ENCODE measurements at regions not wholly inside any gene's neighbourhood (a gene's known extent, or its start where the extent isn't known, plus 50 kb on each side); places are given as distances from the start of the nearest gene placed in this dataset.

DNA sequence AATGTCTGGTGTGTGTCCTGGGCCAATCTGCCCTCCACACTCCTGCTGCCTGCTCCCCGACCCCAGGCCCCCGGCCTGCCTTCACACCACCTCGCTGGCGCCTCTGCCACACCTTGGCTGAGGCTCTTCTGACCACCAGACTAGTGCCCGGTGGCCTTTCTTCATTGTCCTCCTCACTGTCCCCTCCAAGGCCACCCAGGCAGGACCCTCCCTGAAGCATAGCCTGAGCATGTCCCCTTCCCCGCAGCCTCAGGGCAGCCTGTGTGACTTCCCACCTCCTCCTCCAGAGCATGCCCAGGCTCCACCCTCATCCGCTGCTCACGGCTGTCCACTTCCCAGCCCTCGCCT is 154.6 kb downstream of the OLFM1 start:
- Histone ChIP-seq H3K9ac (ENCODE audit: low read length) (no peak overlapping the region), H3K4me3 (ENCODE audit: control extremely low read depth in 1 of 5, extremely low read depth in 1 of 5, insufficient read depth in 1 of 5, low read depth in 2 of 5, low read length in 4 of 5) (no peak overlapping the region), H3K79me2 (ENCODE audit: control insufficient read depth, insufficient read depth, low read length) (no peaks in the 10 kb centered on the region), H4K20me1 (ENCODE audit: control insufficient read depth, insufficient read depth, low read length, poor library complexity, severe bottlenecking) (no peaks in the 10 kb centered on the region), H3K27me3 (replicated peaks in 1 of 4; ENCODE audit: control extremely low read depth in 1 of 4, control insufficient read depth in 3 of 4, insufficient read depth in 4 of 4, low read length in 3 of 4) (no peaks in the 10 kb centered on the region), H3K9me3 (ENCODE audit: control extremely low read depth in 1 of 3, control insufficient read depth in 2 of 3, insufficient read depth in 1 of 3, low read length in 2 of 3) (no peaks in the 10 kb centered on the region), H2AFZ (ENCODE audit: insufficient read depth, low read depth, low read length, poor library complexity, severe bottlenecking) (no peak overlapping the region), H3K4me2 (replicated peaks; ENCODE audit: low read depth, low read length, poor library complexity, severe bottlenecking) (no peak overlapping the region), H3K4me1 (ENCODE audit: control insufficient read depth in 2 of 2, insufficient read depth in 2 of 2, low read length in 2 of 2) (no peaks in the 10 kb centered on the region), H3K27ac (ENCODE audit: low read length in 2 of 2) (no peak overlapping the region), H3K36me3 (replicated peaks in 1 of 2; ENCODE audit: control extremely low read depth in 1 of 2, control insufficient read depth in 1 of 2, extremely low read depth in 1 of 2, insufficient read depth in 2 of 2, low read length in 1 of 2) (no peaks in the 10 kb centered on the region)
- Mint-ChIP-seq H3K4me1 (no peaks in the 10 kb centered on the region), H3K4me3 (no peak overlapping the region), H3K27me3 (peaks cover 15% of the 10 kb centered on the region), H3K9me3 (ENCODE audit: insufficient read depth) (no peaks in the 10 kb centered on the region), H3K27ac (no peak overlapping the region)
- DNase-seq = no peak
- ATAC-seq (ENCODE audit: low read depth) = no peak
- WGBS (ENCODE audit: insufficient coverage) = 91% methylated on average over 9 of the region's 9 CpGs
- intact Hi-C loops (cut with micrococcal nuclease) = no loop called here
- ChIA-PET POLR2A (no interaction called here), CTCF (no interaction called here)
- TF ChIP-seq EZH2 (IDR thresholded peaks at IDR 0.05; ENCODE audit: borderline replicate concordance, insufficient read depth, low read depth, low read length, poor library complexity, severe bottlenecking) = no peak
- TF ChIP-seq, protein P1, sequence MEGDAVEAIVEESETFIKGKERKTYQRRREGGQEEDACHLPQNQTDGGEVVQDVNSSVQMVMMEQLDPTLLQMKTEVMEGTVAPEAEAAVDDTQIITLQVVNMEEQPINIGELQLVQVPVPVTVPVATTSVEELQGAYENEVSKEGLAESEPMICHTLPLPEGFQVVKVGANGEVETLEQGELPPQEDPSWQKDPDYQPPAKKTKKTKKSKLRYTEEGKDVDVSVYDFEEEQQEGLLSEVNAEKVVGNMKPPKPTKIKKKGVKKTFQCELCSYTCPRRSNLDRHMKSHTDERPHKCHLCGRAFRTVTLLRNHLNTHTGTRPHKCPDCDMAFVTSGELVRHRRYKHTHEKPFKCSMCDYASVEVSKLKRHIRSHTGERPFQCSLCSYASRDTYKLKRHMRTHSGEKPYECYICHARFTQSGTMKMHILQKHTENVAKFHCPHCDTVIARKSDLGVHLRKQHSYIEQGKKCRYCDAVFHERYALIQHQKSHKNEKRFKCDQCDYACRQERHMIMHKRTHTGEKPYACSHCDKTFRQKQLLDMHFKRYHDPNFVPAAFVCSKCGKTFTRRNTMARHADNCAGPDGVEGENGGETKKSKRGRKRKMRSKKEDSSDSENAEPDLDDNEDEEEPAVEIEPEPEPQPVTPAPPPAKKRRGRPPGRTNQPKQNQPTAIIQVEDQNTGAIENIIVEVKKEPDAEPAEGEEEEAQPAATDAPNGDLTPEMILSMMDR (IDR thresholded peaks at IDR 0.05) = no peak

DNA sequence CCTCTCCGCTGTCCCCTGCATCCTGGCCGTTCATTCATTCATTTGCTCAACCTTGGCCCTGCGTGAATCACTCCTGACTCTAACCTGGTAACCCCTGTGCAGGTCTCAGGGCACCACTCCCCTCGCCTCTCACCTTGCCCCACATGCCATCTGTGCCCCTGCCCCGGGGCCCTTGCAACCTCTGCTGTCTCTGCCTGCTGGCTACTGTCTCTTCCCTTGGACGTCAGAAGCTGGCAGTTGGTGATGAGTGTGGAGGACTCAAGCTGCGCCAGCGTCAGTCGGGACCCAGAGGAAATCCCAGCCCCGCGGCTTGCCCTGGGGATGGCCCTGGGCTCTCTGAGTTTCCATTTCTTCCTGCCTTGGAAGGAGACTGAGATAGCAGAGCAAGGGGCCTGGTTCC is 154.9 kb downstream of the OLFM1 start:
- no peak overlapping the region for H3K27ac ChIP-seq (ENCODE audit: low read length in 2 of 2)
- no peak for TF ChIP-seq EZH2 (IDR thresholded peaks at IDR 0.05; ENCODE audit: borderline replicate concordance, insufficient read depth, low read depth, low read length, poor library complexity, severe bottlenecking)
- TF ChIP-seq, protein P1 (IDR thresholded peaks at IDR 0.05) = no peak
- no peaks in the 10 kb centered on the region for H3K79me2 ChIP-seq (ENCODE audit: control insufficient read depth, insufficient read depth, low read length)
- no peak overlapping the region for H3K9ac ChIP-seq (ENCODE audit: low read length)
- H3K4me2 ChIP-seq (replicated peaks; ENCODE audit: low read depth, low read length, poor library complexity, severe bottlenecking) = no peak overlapping the region
- DNase-seq (no peak), ATAC-seq (ENCODE audit: low read depth) (no peak)
- intact Hi-C loops (cut with micrococcal nuclease) = no loop called here
- Mint-ChIP-seq H3K4me3 (no peak overlapping the region), H3K27me3 (peaks cover 15% of the 10 kb centered on the region), H3K27ac (no peak overlapping the region), H3K9me3 (ENCODE audit: insufficient read depth) (no peaks in the 10 kb centered on the region), H3K4me1 (no peaks in the 10 kb centered on the region)
- no peaks in the 10 kb centered on the region for H3K9me3 ChIP-seq (ENCODE audit: control extremely low read depth in 1 of 3, control insufficient read depth in 2 of 3, insufficient read depth in 1 of 3, low read length in 2 of 3)
- no peak overlapping the region for H2AFZ ChIP-seq (ENCODE audit: insufficient read depth, low read depth, low read length, poor library complexity, severe bottlenecking)
- no peaks in the 10 kb centered on the region for H3K36me3 ChIP-seq (replicated peaks in 1 of 2; ENCODE audit: control extremely low read depth in 1 of 2, control insufficient read depth in 1 of 2, extremely low read depth in 1 of 2, insufficient read depth in 2 of 2, low read length in 1 of 2)
- WGBS (ENCODE audit: insufficient coverage) = 91% methylated on average over 9 of the region's 11 CpGs
- H3K4me1 ChIP-seq (ENCODE audit: control insufficient read depth in 2 of 2, insufficient read depth in 2 of 2, low read length in 2 of 2) = no peaks in the 10 kb centered on the region
- CTCF ChIA-PET = no interaction called here
- no peaks in the 10 kb centered on the region for H4K20me1 ChIP-seq (ENCODE audit: control insufficient read depth, insufficient read depth, low read length, poor library complexity, severe bottlenecking)
- H3K27me3 ChIP-seq (replicated peaks in 1 of 4; ENCODE audit: control extremely low read depth in 1 of 4, control insufficient read depth in 3 of 4, insufficient read depth in 4 of 4, low read length in 3 of 4) = no peaks in the 10 kb centered on the region
- POLR2A ChIA-PET = no interaction called here
- no peak overlapping the region for H3K4me3 ChIP-seq (ENCODE audit: control extremely low read depth in 1 of 5, extremely low read depth in 1 of 5, insufficient read depth in 1 of 5, low read depth in 2 of 5, low read length in 4 of 5)
